IMR-90 (cell line): ENCODE measurements at regions not wholly inside any gene's neighbourhood (a gene's known extent, or its start where the extent isn't known, plus 50 kb on each side); places are given as distances from the start of the nearest gene placed in this dataset.

Experiments
- ATAC-seq: fragments of 200-7000 bp; cut with Tn5 transposase; 2 replicates; pipeline ENCODE4 v1.9.1; 2020; ENCODE audit warnings: low read depth, mild to moderate bottlenecking, moderate library complexity
- BruUV-seq: library from RNA; stranded (reverse); fragments of 400-500 nt; replicated peaks from 2 replicates; lab custom pipeline; 2021; lab: Mats Ljungman, UMichigan
- CTCF ChIA-PET: fragments of 300-600 bp; formaldehyde crosslinking; extraction: SDS; loops from one replicate; lab custom pipeline; 2021; ENCODE audit warnings: antibody characterized with exemption; lab: Yijun Ruan, JAX
- POLR2A ChIA-PET: fragments of 300-600 bp; sonication (Branson Sonifier 250); formaldehyde crosslinking; loops from one replicate; lab custom pipeline; 2022; ENCODE audit warnings: antibody characterized with exemption; ENCODE audit not compliant: unreplicated experiment; lab: Charles Lee
- DNase-seq: peaks from one replicate; pipeline ENCODE4 v3.0.0; 2013
- H2AFZ ChIP-seq: replicated peaks from 2 replicates; pipeline ENCODE3; 2013; ENCODE audit warnings: low read length, mild to moderate bottlenecking; ENCODE audit not compliant: poor library complexity
- H2AK5ac ChIP-seq: 2 replicates; pipeline ENCODE4 v1.6.1; 2013; ENCODE audit warnings: low read depth, low read length, inconsistent platforms
- H2AK9ac ChIP-seq: replicated peaks from 2 replicates; pipeline ENCODE3; 2013; ENCODE audit warnings: mild to moderate bottlenecking, low read depth, low read length, moderate library complexity; ENCODE audit not compliant: poor library complexity
- H2BK120ac ChIP-seq: 2 replicates; pipeline ENCODE4 v1.6.1; 2013; ENCODE audit warnings: low read depth, low read length, inconsistent platforms
- H2BK15ac ChIP-seq: 3 replicates; pipeline ENCODE4 v1.6.1; 2013; ENCODE audit warnings: low read depth, low read length, inconsistent platforms
- H2BK20ac ChIP-seq: 2 replicates; pipeline ENCODE4 v1.6.1; 2013; ENCODE audit warnings: low read depth, mild to moderate bottlenecking, inconsistent platforms, low read length, moderate library complexity
- H2BK5ac ChIP-seq: 2 replicates; pipeline ENCODE4 v1.6.1; 2013; ENCODE audit warnings: mild to moderate bottlenecking, low read depth, low read length, inconsistent platforms; ENCODE audit not compliant: poor library complexity, severe bottlenecking
- H3K14ac ChIP-seq: replicated peaks from 2 replicates; pipeline ENCODE4 v1.6.1; 2013; ENCODE audit warnings: low read depth, low read length, inconsistent platforms
- H3K18ac ChIP-seq: 2 replicates; pipeline ENCODE4 v1.6.1; 2013; ENCODE audit warnings: low read depth, low read length, control low read depth
- H3K23ac ChIP-seq: 2 replicates; pipeline ENCODE4 v1.6.1; 2013; ENCODE audit warnings: low read depth, low read length, inconsistent platforms
- H3K27ac ChIP-seq: 2 replicates; pipeline ENCODE4 v1.5.1; 2013; ENCODE audit warnings: mild to moderate bottlenecking, control low read depth, low read length; ENCODE audit not compliant: insufficient read depth
- H3K27me3 ChIP-seq: 2 replicates; pipeline ENCODE4 v1.6.1; 2013; ENCODE audit warnings: low read length; ENCODE audit not compliant: control insufficient read depth, insufficient read depth
- H3K36me3 ChIP-seq: 2 replicates; pipeline ENCODE4 v1.6.1; 2013; ENCODE audit warnings: low read length, mixed read lengths; ENCODE audit not compliant: control insufficient read depth, insufficient read depth
- H3K4ac ChIP-seq: 2 replicates; pipeline ENCODE4 v1.6.1; 2013; ENCODE audit warnings: low read depth, low read length, inconsistent platforms
- H3K4me1 ChIP-seq: 2 replicates; pipeline ENCODE4 v1.6.1; 2013; ENCODE audit warnings: low read length, mixed read lengths; ENCODE audit not compliant: control insufficient read depth, insufficient read depth
- H3K4me2 ChIP-seq: 2 replicates; pipeline ENCODE4 v1.6.1; 2013; ENCODE audit warnings: low read depth, mild to moderate bottlenecking, control low read depth, low read length, moderate library complexity
- H3K4me3 ChIP-seq: 2 replicates; pipeline ENCODE4 v1.5.1; 2013; ENCODE audit warnings: low read depth, mild to moderate bottlenecking, control low read depth, low read length, moderate library complexity; ENCODE audit not compliant: insufficient read depth
- H3K56ac ChIP-seq: 2 replicates; pipeline ENCODE4 v1.6.1; 2013; ENCODE audit warnings: low read length, inconsistent platforms; ENCODE audit not compliant: insufficient read depth; ENCODE audit errors: extremely low read depth
- H3K79me1 ChIP-seq, 2 experiments: 2 replicates each; pipeline ENCODE4 v1.6.1; 2013; ENCODE audit warnings: low read length in 2 of 2, inconsistent platforms in 1 of 2, low read depth in 1 of 2
- H3K9ac ChIP-seq: 2 replicates; pipeline ENCODE4 v1.6.1; 2013; ENCODE audit warnings: low read depth, low read length, control low read depth
- H3K9me1 ChIP-seq: 2 replicates; pipeline ENCODE4 v1.6.1; 2013; ENCODE audit warnings: low read length, inconsistent platforms; ENCODE audit not compliant: insufficient read depth
- H3K9me3 ChIP-seq: 2 replicates; pipeline ENCODE4 v1.6.1; 2013; ENCODE audit warnings: low read length; ENCODE audit not compliant: control insufficient read depth, insufficient read depth
- H4K20me1 ChIP-seq: 2 replicates; pipeline ENCODE4 v1.6.1; 2013; ENCODE audit warnings: low read length, inconsistent platforms; ENCODE audit not compliant: insufficient read depth
- H4K5ac ChIP-seq: 2 replicates; pipeline ENCODE4 v1.6.1; 2013; ENCODE audit warnings: mild to moderate bottlenecking, low read depth, low read length, control low read depth
- H4K8ac ChIP-seq, 2 experiments: 2 replicates each; pipeline ENCODE4 v1.6.1; 2013; ENCODE audit warnings: low read depth in 2 of 2, low read length in 2 of 2, control low read depth in 1 of 2, inconsistent platforms in 1 of 2
- H4K91ac ChIP-seq: 2 replicates; pipeline ENCODE4 v1.6.1; 2013; ENCODE audit warnings: low read depth, low read length, inconsistent platforms; ENCODE audit not compliant: insufficient read depth
- CEBPB ChIP-seq: IDR thresholded peaks from 2 replicates; pipeline ENCODE4 v1.6.1; 2012; ENCODE audit warnings: low read depth, low read length, improper control_type of control experiment
- CHD1 ChIP-seq: IDR thresholded peaks from 2 replicates; pipeline ENCODE4 v1.6.1; 2012; ENCODE audit warnings: low read depth, low read length, improper control_type of control experiment
- CTCF ChIP-seq: conservative IDR thresholded peaks from 2 replicates; pipeline ENCODE4 v1.5.1; 2012; ENCODE audit warnings: mild to moderate bottlenecking, low read depth, low read length, improper control_type of control experiment
- MAFK ChIP-seq: IDR thresholded peaks from 2 replicates; pipeline ENCODE4 v1.6.1; 2012; ENCODE audit warnings: low read depth, low read length, improper control_type of control experiment
- MAZ ChIP-seq: IDR thresholded peaks from 2 replicates; pipeline ENCODE4 v1.6.1; 2012; ENCODE audit warnings: low read depth, mild to moderate bottlenecking, low read length, improper control_type of control experiment, moderate library complexity, borderline replicate concordance
- NFE2L2 ChIP-seq: fragments of 150-350 bp; IDR thresholded peaks from 2 replicates; pipeline ENCODE4 v1.6.1; 2016; ENCODE audit warnings: low read depth, mild to moderate bottlenecking, low read length
- POLR2A ChIP-seq: IDR thresholded peaks from 2 replicates; pipeline ENCODE4 v1.6.1; 2012; ENCODE audit warnings: mild to moderate bottlenecking, low read depth, low read length
- RAD21 ChIP-seq: IDR thresholded peaks from 2 replicates; pipeline ENCODE4 v1.6.1; 2012; ENCODE audit warnings: low read length, improper control_type of control experiment
- RFX5 ChIP-seq: IDR thresholded peaks from 2 replicates; pipeline ENCODE4 v1.8.0; 2012; ENCODE audit warnings: low read depth, mild to moderate bottlenecking, low read length, moderate library complexity
- WGBS, 2 experiments: methylation state at CpG; one replicate each; pipeline versions ENCODE4 v1.1.5 to v1.1.7; 2013; ENCODE audit warnings: missing lambda C conversion rate in 2 of 2; ENCODE audit not compliant: insufficient read length in 1 of 2; ENCODE audit errors: extremely low coverage in 2 of 2; 5-methylcytosine and 5-hydroxymethylcytosine counted together
- dilution Hi-C: fragments of 300-500 bp; cut with HindIII; formaldehyde crosslinking; loops from one replicate; pipeline ENCODE4 v1.14.3; 2018; ENCODE audit warnings: low sequenced_read_pairs; ENCODE audit not compliant: unreplicated experiment
- in situ Hi-C: fragments of 300-500 bp; cut with MboI; formaldehyde crosslinking; loops from 3 replicates; pipeline ENCODE4 v1.14.3; 2019; ENCODE audit warnings: low sequenced_read_pairs, inconsistent platforms, mixed read lengths
- intact Hi-C: fragments of 100-400 bp; cut with micrococcal nuclease; formaldehyde crosslinking; loops from 2 replicates; pipeline ENCODE4 v1.10.0; 2022

GRCh38 chr9:80359941-80360881 is 788.4 kb downstream of the TLE4 start:
- Histone ChIP-seq H3K9me3 (peaks cover 6% of the 10 kb centered on the region), H2AK5ac (no peak overlapping the region), H2AK9ac (no peak overlapping the region), H3K36me3 (no peaks in the 10 kb centered on the region), H4K8ac (no peak overlapping the region), H3K9ac (no peak overlapping the region), H3K4ac (no peak overlapping the region), H3K14ac (no peak overlapping the region), H2BK120ac (no peak overlapping the region), H2BK15ac (no peak overlapping the region), H3K79me1 (no peaks in the 10 kb centered on the region), H3K9me1 (no peaks in the 10 kb centered on the region), H2BK20ac (no peak overlapping the region), H4K20me1 (no peaks in the 10 kb centered on the region), H3K23ac (no peak overlapping the region), H3K4me3 (no peak overlapping the region), H3K4me2 (no peak overlapping the region), H3K56ac (no peak overlapping the region), H3K4me1 (no peaks in the 10 kb centered on the region), H2AFZ (no peak overlapping the region), H3K27me3 (no peaks in the 10 kb centered on the region; the same call in 1 of the 2 replicates), H2BK5ac (no peak overlapping the region), H4K5ac (no peak overlapping the region), H4K91ac (no peak overlapping the region), H3K18ac (no peak overlapping the region), H3K27ac (no peak overlapping the region)
- TF ChIP-seq NFE2L2 (no peak), CTCF (no peak), POLR2A (no peak), MAZ (no peak), RAD21 (no peak), CEBPB (no peak), MAFK (no peak), CHD1 (no peak), RFX5 (no peak)
- CTCF ChIA-PET: no interaction called here
- 90% methylated on average over 18 of the region's 35 CpGs; no CpG with 5 or more reads in 1 of the 2 experiments for WGBS, 2 experiments
- no peak for DNase-seq
- in situ Hi-C loops (no loop called here), intact Hi-C loops (no loop called here), dilution Hi-C loops (no loop called here)
- ATAC-seq: no peak
- POLR2A ChIA-PET: no interaction called here
- no TSS peak for BruUV-seq
